Brain microvascular endothelial cell (primary cell): ENCODE measurements at regions not wholly inside any gene's neighbourhood (a gene's known extent, or its start where the extent isn't known, plus 50 kb on each side); places are given as distances from the start of the nearest gene placed in this dataset.
"Not testable (repeated sequence)": the region's sequence is repeated elsewhere in the genome, so short reads cannot be mapped to it uniquely, and the experiment has no call there.

Source experiments
- DNase-seq: peaks from one replicate; pipeline ENCODE4 v3.0.0-alpha.2; 2020
- H3K27ac ChIP-seq: fragments of 250-450 bp; sonication (Bioruptor Pico); 2 replicates; pipeline ENCODE4 v1.5.1; 2020; ENCODE audit warnings: mild to moderate bottlenecking, moderate library complexity
- H3K27me3 ChIP-seq: fragments of 250-450 bp; sonication (Bioruptor Pico); replicated peaks from 2 replicates; pipeline ENCODE4 v1.5.1; 2020; ENCODE audit warnings: mild to moderate bottlenecking
- H3K36me3 ChIP-seq: fragments of 250-450 bp; sonication (Bioruptor Pico); replicated peaks from 2 replicates; pipeline ENCODE4 v1.5.1; 2020; ENCODE audit warnings: mild to moderate bottlenecking
- H3K4me3 ChIP-seq: 2 replicates; pipeline ENCODE4 v1.5.1; 2011; ENCODE audit warnings: low read depth, mild to moderate bottlenecking, control low read depth, low read length, moderate library complexity
- CTCF ChIP-seq: IDR thresholded peaks from 2 replicates; pipeline ENCODE4 v1.5.1; 2011; ENCODE audit warnings: low read depth, mild to moderate bottlenecking, moderate library complexity, low read length, control low read depth, inconsistent platforms; ENCODE audit errors: missing control alignments
- in situ Hi-C: cut with HindIII; loops from 2 replicates; pipeline ENCODE4 v1.10.0; 2017; ENCODE audit warnings: low sequenced_read_pairs, low pct_ligation_motif_present

- no peak overlapping the region for H3K4me3 ChIP-seq
- in situ Hi-C loops, result no loop called here
- H3K36me3 ChIP-seq, result no peaks in the 10 kb centered on the region
- H3K27me3 ChIP-seq, result no peaks in the 10 kb centered on the region
- no peak for DNase-seq
- TF ChIP-seq CTCF, result no peak
- H3K27ac ChIP-seq, result no peak overlapping the region
Observed at GRCh38 chr6:121560476-121560875, 125.0 kb downstream of the GJA1 start.

- Histone ChIP-seq H3K36me3 (no peaks in the 10 kb centered on the region), H3K27ac (no peak overlapping the region), H3K27me3 (no peaks in the 10 kb centered on the region), H3K4me3 (no peak overlapping the region)
- in situ Hi-C loops, result no loop called here
- no peak for DNase-seq
- no peak for TF ChIP-seq CTCF
Observed at GRCh38 chr6:121563286-121563685, 127.8 kb downstream of the GJA1 start.

- H3K27me3 ChIP-seq, H3K27ac ChIP-seq, in situ Hi-C loops, DNase-seq, H3K4me3 ChIP-seq, H3K36me3 ChIP-seq: not testable (repeated sequence)
Observed at GRCh38 chr6:121564529-121564928, 129.1 kb downstream of the GJA1 start.

- Histone ChIP-seq H3K27ac (no peak overlapping the region), H3K36me3 (no peaks in the 10 kb centered on the region), H3K4me3 (no peak overlapping the region), H3K27me3 (no peaks in the 10 kb centered on the region)
- no peak for TF ChIP-seq CTCF
- no peak for DNase-seq
- in situ Hi-C loops, result no loop called here
Observed at GRCh38 chr6:121571455-121571854, 136.0 kb downstream of the GJA1 start.

GRCh38 chr6:121573481-121573880 lies 138.0 kb downstream of the GJA1 start:
- in situ Hi-C loops, result no loop called here
- no peaks in the 10 kb centered on the region for H3K36me3 ChIP-seq
- H3K27ac ChIP-seq, result peak overlapping the region; percentile 38
- no peak for TF ChIP-seq CTCF
- H3K27me3 ChIP-seq, result no peaks in the 10 kb centered on the region
- peak; percentile 51 for DNase-seq
- H3K4me3 ChIP-seq, result no peak overlapping the region

GRCh38 chr6:121578216-121578615 lies 142.8 kb downstream of the GJA1 start:
- H3K27me3 ChIP-seq, result no peaks in the 10 kb centered on the region
- no peak overlapping the region for H3K4me3 ChIP-seq
- no peak overlapping the region for H3K27ac ChIP-seq
- no peak for TF ChIP-seq CTCF
- in situ Hi-C loops, result no loop called here
- no peaks in the 10 kb centered on the region for H3K36me3 ChIP-seq
- DNase-seq, result no peak
